ENCODE measurements at regions not wholly inside any gene's neighbourhood (a gene's known extent, or its start where the extent isn't known, plus 50 kb on each side); places are given as distances from the start of the nearest gene placed in this dataset.

- CTCF ChIA-PET: no interaction called here
- Histone ChIP-seq H4K91ac (ENCODE audit: insufficient read depth, low read depth, low read length) (no peak overlapping the region), H3K18ac (ENCODE audit: low read depth, low read length) (no peak overlapping the region), H3K23ac (ENCODE audit: low read depth, low read length) (no peak overlapping the region), H4K5ac (ENCODE audit: low read depth, low read length) (no peak overlapping the region), H3K4me2 (ENCODE audit: low read depth, low read length) (no peak overlapping the region), H3K4me1 (ENCODE audit: control insufficient read depth, insufficient read depth, low read length) (0 out of 2 replicates have a peak, but pooled peaks cover 2% of the 10 kb centered on the region), H2BK15ac (ENCODE audit: low read depth, low read length) (no peak overlapping the region), H4K8ac (ENCODE audit: low read depth in 2 of 2, low read length in 2 of 2) (no peak overlapping the region), H2BK20ac (ENCODE audit: low read depth, low read length) (no peak overlapping the region), H3K36me3 (ENCODE audit: control insufficient read depth, insufficient read depth, low read length) (no peaks in the 10 kb centered on the region), H2AK5ac (ENCODE audit: low read depth, low read length) (no peak overlapping the region), H2AFZ (replicated peaks; ENCODE audit: low read length, poor library complexity) (no peak overlapping the region), H3K27ac (ENCODE audit: insufficient read depth, low read length) (no peak overlapping the region), H3K79me1 (ENCODE audit: low read depth in 1 of 2, low read length in 2 of 2) (no peaks in the 10 kb centered on the region), H4K20me1 (ENCODE audit: insufficient read depth, low read length) (no peaks in the 10 kb centered on the region), H2AK9ac (replicated peaks; ENCODE audit: low read depth, low read length, poor library complexity) (no peak overlapping the region), H3K56ac (ENCODE audit: extremely low read depth, insufficient read depth, low read length) (no peak overlapping the region), H3K14ac (replicated peaks; ENCODE audit: low read depth, low read length) (no peak overlapping the region), H3K4me3 (ENCODE audit: insufficient read depth, low read depth, low read length) (no peak overlapping the region), H2BK5ac (ENCODE audit: low read depth, low read length, poor library complexity, severe bottlenecking) (no peak overlapping the region), H3K9ac (ENCODE audit: low read depth, low read length) (no peak overlapping the region), H3K27me3 (ENCODE audit: control insufficient read depth, insufficient read depth, low read length) (no peaks in the 10 kb centered on the region), H3K9me3 (ENCODE audit: control insufficient read depth, insufficient read depth, low read length) (no peaks in the 10 kb centered on the region), H3K4ac (ENCODE audit: low read depth, low read length) (no peak overlapping the region), H3K9me1 (ENCODE audit: insufficient read depth, low read length) (no peaks in the 10 kb centered on the region), H2BK120ac (ENCODE audit: low read depth, low read length) (no peak overlapping the region)
- no peak for DNase-seq
- in situ Hi-C loops (cut with MboI; ENCODE audit: low sequenced_read_pairs) (no loop called here), dilution Hi-C loops (cut with HindIII; ENCODE audit: low sequenced_read_pairs, unreplicated experiment) (no loop called here), intact Hi-C loops (cut with micrococcal nuclease) (no loop called here)
- no CpG with 5 or more reads among the region's 3 CpGs for WGBS, 2 experiments (ENCODE audit: extremely low coverage in 2 of 2, insufficient read length in 1 of 2)
- no peak for ATAC-seq (ENCODE audit: low read depth)
- TF ChIP-seq ELK1 (IDR thresholded peaks at IDR 0.05; ENCODE audit: borderline replicate concordance, low read depth, low read length) (no peak), SMC3 (IDR thresholded peaks at IDR 0.05; ENCODE audit: low read depth, low read length) (no peak), USF2 (IDR thresholded peaks at IDR 0.05; ENCODE audit: low read depth, low read length) (no peak), RFX5 (IDR thresholded peaks at IDR 0.05; ENCODE audit: low read depth, low read length) (no peak), CHD1 (IDR thresholded peaks at IDR 0.05; ENCODE audit: low read depth, low read length) (no peak), NFE2L2 (IDR thresholded peaks at IDR 0.05; ENCODE audit: low read depth, low read length) (no peak), CTCF (conservative IDR thresholded peaks at IDR 0.05; ENCODE audit: low read depth, low read length) (no peak), MAZ (IDR thresholded peaks at IDR 0.05; ENCODE audit: borderline replicate concordance, low read depth, low read length) (no peak), MAFK (IDR thresholded peaks at IDR 0.05; ENCODE audit: low read depth, low read length) (no peak), RAD21 (IDR thresholded peaks at IDR 0.05; ENCODE audit: low read length) (no peak), MXI1 (IDR thresholded peaks at IDR 0.05; ENCODE audit: borderline replicate concordance, low read depth, low read length) (no peak), CEBPB (IDR thresholded peaks at IDR 0.05; ENCODE audit: low read depth, low read length) (no peak), RCOR1 (IDR thresholded peaks at IDR 0.05; ENCODE audit: insufficient replicate concordance, low read length) (no peak)
- POLR2A ChIA-PET (ENCODE audit: unreplicated experiment): no interaction called here
- no TSS peak for BruUV-seq (replicated peaks)
Measured at GRCh38 chr12:59122784-59123183, 202.5 kb upstream of the LRIG3 start.

Measured in IMR-90 (cell line).